IPS-18c (cell line): ENCODE measurements at regions not wholly inside any gene's neighbourhood (a gene's known extent, or its start where the extent isn't known, plus 50 kb on each side); places are given as distances from the start of the nearest gene placed in this dataset.

Source experiments
- H3K4me3 ChIP-seq: 2 replicates; pipeline ENCODE4 v1.7.0; 2013; ENCODE audit warnings: low read depth, mild to moderate bottlenecking, low read length, moderate library complexity; ENCODE audit not compliant: insufficient read depth
- H3K9me3 ChIP-seq: one replicate; pipeline ENCODE4 v1.6.1; 2013; ENCODE audit warnings: mild to moderate bottlenecking, low read length, moderate library complexity; ENCODE audit not compliant: control insufficient read depth, insufficient read depth

GRCh38 chr17:27244011-27244410 lies 49.9 kb upstream of the WSB1 start:
- no peak overlapping the region for H3K4me3 ChIP-seq
- no peaks in the 10 kb centered on the region for H3K9me3 ChIP-seq
